PC-9 (cell line): ENCODE measurements at regions not wholly inside any gene's neighbourhood (a gene's known extent, or its start where the extent isn't known, plus 50 kb on each side); places are given as distances from the start of the nearest gene placed in this dataset.

Experiments used
- BruUV-seq: library from RNA; stranded (reverse); fragments of 400-500 nt; replicated peaks from 2 replicates; lab custom pipeline; 2021; lab: Mats Ljungman, UMichigan
- CTCF ChIA-PET: fragments of 300-600 bp; sonication (Branson Sonifier 250); formaldehyde crosslinking; loops from one replicate; lab custom pipeline; 2022; ENCODE audit warnings: antibody characterized with exemption; lab: Charles Lee
- POLR2A ChIA-PET: fragments of 300-600 bp; sonication (Branson Sonifier 250); formaldehyde crosslinking; loops from one replicate; lab custom pipeline; 2022; ENCODE audit warnings: antibody characterized with exemption; ENCODE audit not compliant: unreplicated experiment; lab: Charles Lee
- DNase-seq, 2 experiments: peaks; one replicate each; pipeline versions ENCODE4 v3.0.0 to v3.0.0-alpha.2; 2015 to 2022; ENCODE audit warnings: mixed read lengths in 1 of 2
- H2AFZ ChIP-seq: fragments of 200-600 bp; sonication (generic); 2 replicates; pipeline ENCODE4 v1.8.1; 2017; ENCODE audit warnings: antibody characterized with exemption
- H3F3A ChIP-seq: fragments of 200-600 bp; sonication (generic); 2 replicates; pipeline ENCODE4 v1.8.1; 2017; ENCODE audit warnings: antibody characterized with exemption, mild to moderate bottlenecking, low read depth; ENCODE audit not compliant: insufficient read depth
- H3K27ac ChIP-seq: fragments of 200-600 bp; sonication (generic); 2 replicates; pipeline ENCODE4 v1.6.1; 2016; ENCODE audit warnings: mixed run types
- H3K27me3 ChIP-seq: fragments of 200-600 bp; sonication (generic); 2 replicates; pipeline ENCODE4 v1.6.1; 2016; ENCODE audit warnings: low read depth, mixed run types; ENCODE audit not compliant: insufficient read depth
- H3K36me3 ChIP-seq: fragments of 200-600 bp; sonication (generic); 2 replicates; pipeline ENCODE4 v1.6.1; 2016; ENCODE audit warnings: low read depth, mixed run types
- H3K4me1 ChIP-seq: fragments of 200-600 bp; sonication (generic); replicated peaks from 2 replicates; pipeline ENCODE4 v1.6.1; 2016; ENCODE audit warnings: mixed run types; ENCODE audit not compliant: insufficient read depth
- H3K4me2 ChIP-seq: fragments of 200-600 bp; sonication (generic); 2 replicates; pipeline ENCODE4 v1.6.1; 2017; ENCODE audit warnings: mixed run types
- H3K4me3 ChIP-seq: fragments of 200-600 bp; sonication (generic); 2 replicates; pipeline ENCODE4 v1.6.1; 2016; ENCODE audit warnings: mixed run types
- H3K79me2 ChIP-seq: fragments of 200-600 bp; sonication (generic); 2 replicates; pipeline ENCODE4 v1.6.1; 2017; ENCODE audit warnings: low read depth, mixed run types
- H3K9me2 ChIP-seq: fragments of 200-600 bp; sonication (generic); 2 replicates; pipeline ENCODE4 v1.8.1; 2017; ENCODE audit warnings: mild to moderate bottlenecking; ENCODE audit not compliant: insufficient read depth
- H3K9me3 ChIP-seq: fragments of 200-600 bp; sonication (generic); 2 replicates; pipeline ENCODE4 v1.8.1; 2016; ENCODE audit warnings: low read depth; ENCODE audit not compliant: insufficient read depth
- H4K20me1 ChIP-seq: fragments of 200-600 bp; sonication (generic); 2 replicates; pipeline ENCODE4 v1.8.1; 2017; ENCODE audit not compliant: insufficient read depth
- CTCF ChIP-seq: fragments of 200-600 bp; sonication (generic); conservative IDR thresholded peaks from 2 replicates; pipeline ENCODE4 v1.6.1; 2017; ENCODE audit warnings: mixed run types, antibody characterized with exemption, mild to moderate bottlenecking, moderate library complexity
- EZH2 ChIP-seq: fragments of 200-600 bp; sonication (generic); IDR thresholded peaks from 2 replicates; pipeline ENCODE4 v1.8.0; 2017; ENCODE audit warnings: antibody characterized with exemption, low read depth
- intact Hi-C: fragments of 100-400 bp; cut with micrococcal nuclease; formaldehyde crosslinking; loops from one replicate; pipeline ENCODE4 v1.10.0; 2022; ENCODE audit not compliant: unreplicated experiment

DNA sequence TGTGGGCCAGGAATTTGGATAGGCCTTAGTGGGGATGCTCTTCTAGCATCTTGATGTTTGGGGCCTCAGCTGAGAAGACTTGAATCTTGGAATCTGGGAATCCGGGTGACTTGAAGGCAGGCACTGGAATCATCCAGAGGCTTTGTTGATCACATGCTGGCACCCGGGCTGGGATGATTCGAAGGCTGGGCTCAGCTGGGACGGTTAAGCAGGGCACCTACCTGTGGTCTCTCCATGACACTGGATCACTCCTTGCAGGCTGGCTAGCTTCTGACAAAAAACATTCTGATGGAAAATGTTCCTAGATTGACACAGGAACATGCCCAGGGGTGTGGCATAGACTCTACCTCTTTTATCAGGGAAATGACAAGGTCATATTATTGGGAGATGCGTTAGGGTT is 149.1 kb downstream of the TENT4A start:
- no TSS peak for BruUV-seq
- Histone ChIP-seq H3K79me2 (no peaks in the 10 kb centered on the region), H3K4me3 (no peak overlapping the region), H3K9me2 (no peaks in the 10 kb centered on the region), H3K27me3 (peaks cover 95% of the 10 kb centered on the region), H3K4me1 (no peaks in the 10 kb centered on the region), H3K36me3 (no peaks in the 10 kb centered on the region), H4K20me1 (no peaks in the 10 kb centered on the region), H3K4me2 (no peak overlapping the region), H3K9me3 (no peaks in the 10 kb centered on the region), H3F3A (no peaks in the 10 kb centered on the region), H3K27ac (no peak overlapping the region), H2AFZ (no peak overlapping the region)
- no peak for DNase-seq
- ChIA-PET POLR2A (no interaction called here), CTCF (no interaction called here)
- TF ChIP-seq CTCF, result no peak
- no peak for TF ChIP-seq EZH2
- intact Hi-C loops, result no loop called here

DNA sequence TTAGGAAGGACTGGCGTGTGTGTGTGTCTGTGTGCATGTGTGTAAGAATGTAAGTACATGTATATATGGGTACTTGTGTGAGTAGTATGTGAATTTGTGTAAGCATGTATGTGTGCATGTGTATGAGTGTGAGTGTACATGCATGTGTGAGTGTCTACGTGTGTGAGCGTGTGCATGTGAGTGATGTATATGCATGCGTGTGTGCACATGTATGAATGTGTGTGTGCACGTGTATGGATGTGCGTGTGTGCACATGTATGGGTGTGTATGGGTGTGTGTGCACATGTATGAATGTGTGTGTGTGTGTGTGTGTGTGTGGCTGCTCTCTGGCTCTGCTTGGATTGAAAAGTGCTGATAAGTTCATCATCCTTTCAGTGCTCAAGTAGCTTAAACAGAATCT is 154.5 kb downstream of the TENT4A start:
- intact Hi-C loops, result no loop called here
- TF ChIP-seq EZH2, result no peak
- no peak for TF ChIP-seq CTCF
- no peaks in the 10 kb centered on the region for H4K20me1 ChIP-seq
- H3K27me3 ChIP-seq, result peaks cover 90% of the 10 kb centered on the region
- H3K27ac ChIP-seq, result no peak overlapping the region
- no TSS peak for BruUV-seq
- no peaks in the 10 kb centered on the region for H3K79me2 ChIP-seq
- no peaks in the 10 kb centered on the region for H3F3A ChIP-seq
- no peaks in the 10 kb centered on the region for H3K9me2 ChIP-seq
- no peak for DNase-seq
- no peak overlapping the region for H2AFZ ChIP-seq
- no peaks in the 10 kb centered on the region for H3K36me3 ChIP-seq
- ChIA-PET POLR2A (no interaction called here), CTCF (no interaction called here)
- no peak overlapping the region for H3K4me2 ChIP-seq
- H3K4me3 ChIP-seq, result no peak overlapping the region
- no peaks in the 10 kb centered on the region for H3K9me3 ChIP-seq
- no peaks in the 10 kb centered on the region for H3K4me1 ChIP-seq

- ChIA-PET POLR2A (no interaction called here), CTCF (no interaction called here)
- H4K20me1 ChIP-seq, result no peaks in the 10 kb centered on the region
- H3F3A ChIP-seq, result no peaks in the 10 kb centered on the region
- no peak overlapping the region for H2AFZ ChIP-seq
- intact Hi-C loops, result no loop called here
- H3K9me2 ChIP-seq, result no peaks in the 10 kb centered on the region
- peaks cover 92% of the 10 kb centered on the region for H3K27me3 ChIP-seq
- H3K27ac ChIP-seq, result no peak overlapping the region
- no peaks in the 10 kb centered on the region for H3K4me1 ChIP-seq
- H3K79me2 ChIP-seq, result no peaks in the 10 kb centered on the region
- no peak overlapping the region for H3K4me3 ChIP-seq
- BruUV-seq, result no TSS peak
- no peak for DNase-seq
- no peak overlapping the region for H3K4me2 ChIP-seq
- TF ChIP-seq CTCF, result no peak
- no peak for TF ChIP-seq EZH2
- H3K9me3 ChIP-seq, result no peaks in the 10 kb centered on the region
- no peaks in the 10 kb centered on the region for H3K36me3 ChIP-seq
Measured at GRCh38 chr5:6868171-6868570, 154.9 kb downstream of the TENT4A start.
